ENCODE measurements at regions not wholly inside any gene's neighbourhood (a gene's known extent, or its start where the extent isn't known, plus 50 kb on each side); places are given as distances from the start of the nearest gene placed in this dataset.

- no peak for TF ChIP-seq FOXP2 (optimal IDR thresholded peaks at IDR 0.05; ENCODE audit: borderline replicate concordance, extremely low read depth, extremely low read length, insufficient read depth)
- TF ChIP-seq SIN3A (IDR thresholded peaks at IDR 0.05; ENCODE audit: borderline replicate concordance, insufficient read depth, low read length): no peak
- TF ChIP-seq POLR2AphosphoS5 (IDR thresholded peaks at IDR 0.05; ENCODE audit: low read depth, low read length): no peak
- TF ChIP-seq REST (IDR thresholded peaks at IDR 0.05; ENCODE audit: insufficient read depth in 1 of 2, low read depth in 2 of 2, low read length in 2 of 2): no peak
- no peak for TF ChIP-seq TAF1 (IDR thresholded peaks at IDR 0.05; ENCODE audit: borderline replicate concordance, insufficient read depth, low read length)
Observed at GRCh38 chr6:113481458-113481857, 375.7 kb upstream of the MARCKS start.

- TF ChIP-seq SIN3A (IDR thresholded peaks at IDR 0.05; ENCODE audit: borderline replicate concordance, insufficient read depth, low read length) (no peak), TAF1 (IDR thresholded peaks at IDR 0.05; ENCODE audit: borderline replicate concordance, insufficient read depth, low read length) (no peak), POLR2AphosphoS5 (IDR thresholded peaks at IDR 0.05; ENCODE audit: low read depth, low read length) (no peak), FOXP2 (optimal IDR thresholded peaks at IDR 0.05; ENCODE audit: borderline replicate concordance, extremely low read depth, extremely low read length, insufficient read depth) (no peak), REST (IDR thresholded peaks at IDR 0.05; ENCODE audit: insufficient read depth in 1 of 2, low read depth in 2 of 2, low read length in 2 of 2) (no peak)
Observed at GRCh38 chr6:113481910-113482309, 375.2 kb upstream of the MARCKS start.

GRCh38 chr6:113482771-113483170, 374.4 kb upstream of the MARCKS start:
- TF ChIP-seq REST (IDR thresholded peaks at IDR 0.05; ENCODE audit: insufficient read depth in 1 of 2, low read depth in 2 of 2, low read length in 2 of 2) (no peak), SIN3A (IDR thresholded peaks at IDR 0.05; ENCODE audit: borderline replicate concordance, insufficient read depth, low read length) (no peak), FOXP2 (optimal IDR thresholded peaks at IDR 0.05; ENCODE audit: borderline replicate concordance, extremely low read depth, extremely low read length, insufficient read depth) (no peak), POLR2AphosphoS5 (IDR thresholded peaks at IDR 0.05; ENCODE audit: low read depth, low read length) (no peak), TAF1 (IDR thresholded peaks at IDR 0.05; ENCODE audit: borderline replicate concordance, insufficient read depth, low read length) (no peak)

GRCh38 chr6:113486199-113486598, 370.9 kb upstream of the MARCKS start:
- TF ChIP-seq POLR2AphosphoS5 (IDR thresholded peaks at IDR 0.05; ENCODE audit: low read depth, low read length) (no peak), SIN3A (IDR thresholded peaks at IDR 0.05; ENCODE audit: borderline replicate concordance, insufficient read depth, low read length) (no peak), TAF1 (IDR thresholded peaks at IDR 0.05; ENCODE audit: borderline replicate concordance, insufficient read depth, low read length) (no peak), REST (IDR thresholded peaks at IDR 0.05; ENCODE audit: insufficient read depth in 1 of 2, low read depth in 2 of 2, low read length in 2 of 2) (no peak), FOXP2 (optimal IDR thresholded peaks at IDR 0.05; ENCODE audit: borderline replicate concordance, extremely low read depth, extremely low read length, insufficient read depth) (no peak)
